Lung (tissue), 11 donors: ENCODE measurements at regions not wholly inside any gene's neighbourhood (a gene's known extent, or its start where the extent isn't known, plus 50 kb on each side); places are given as distances from the start of the nearest gene placed in this dataset.

Experiments used
- ATAC-seq: fragments of 200-7000 bp; cut with Tn5 transposase; one replicate; pipeline ENCODE4 v1.9.1; 2020; ENCODE audit warnings: moderate number of reproducible peaks; ENCODE audit not compliant: insufficient read depth, low FRiP score
- DNase-seq, 3 donors: peaks; one replicate each; pipeline ENCODE4 v3.0.0-alpha.2; 2013 to 2017
- H3K27ac ChIP-seq, 2 donors: one replicate each; pipeline ENCODE4 v1.5.1; 2013; ENCODE audit warnings: mild to moderate bottlenecking in 2 of 2, moderate library complexity in 2 of 2, control low read depth in 1 of 2, inconsistent platforms in 1 of 2, low read depth in 1 of 2, low read length in 1 of 2
- H3K27me3 ChIP-seq, 3 donors: one replicate each; pipeline ENCODE4 v1.5.1; 2013; ENCODE audit warnings: low read length in 2 of 3; ENCODE audit not compliant: control insufficient read depth in 3 of 3, insufficient read depth in 3 of 3
- H3K36me3 ChIP-seq, 4 donors: one replicate each; pipeline ENCODE4 v1.5.1; 2013; ENCODE audit warnings: low read length in 4 of 4, mild to moderate bottlenecking in 1 of 4, moderate library complexity in 1 of 4; ENCODE audit not compliant: control insufficient read depth in 4 of 4, insufficient read depth in 4 of 4
- H3K4me1 ChIP-seq, 5 donors: one replicate each; pipeline ENCODE4 v1.5.1; 2013; ENCODE audit warnings: low read length in 5 of 5, mild to moderate bottlenecking in 2 of 5, moderate library complexity in 1 of 5; ENCODE audit not compliant: control insufficient read depth in 5 of 5, insufficient read depth in 5 of 5
- H3K4me3 ChIP-seq: one replicate; pipeline ENCODE4 v1.5.1; 2013; ENCODE audit warnings: mild to moderate bottlenecking, control low read depth, moderate library complexity
- H3K9ac ChIP-seq, 2 donors: one replicate each; pipeline ENCODE4 v1.5.1; 2013; ENCODE audit warnings: low read length in 2 of 2, control low read depth in 1 of 2; ENCODE audit not compliant: insufficient read depth in 1 of 2
- H3K9me3 ChIP-seq, 4 donors: one replicate each; pipeline ENCODE4 v1.5.1; 2013; ENCODE audit warnings: low read length in 3 of 4, mild to moderate bottlenecking in 1 of 4, moderate library complexity in 1 of 4; ENCODE audit not compliant: control insufficient read depth in 4 of 4, insufficient read depth in 3 of 4
- WGBS, 2 donors: extraction: QIAGEN DNeasy Blood & Tissue Kit; methylation state at CpG; one replicate each; pipeline ENCODE4 v1.1.7; 2013; 5-methylcytosine and 5-hydroxymethylcytosine counted together
- TF ChIP-seq, protein P1 (sequence below): IDR thresholded peaks from 2 replicates; pipeline ENCODE4 v1.5.1; 2012; ENCODE audit warnings: mild to moderate bottlenecking; ENCODE audit errors: control extremely low read depth, extremely low read depth
- donor health status: control.
- donor health status: control.
- donor health status: Bipolar disorder and iron deficiency.
- donor health status: healthy.
- donor health status: DM: yes; HTN: yes; CAD: no.

DNA sequence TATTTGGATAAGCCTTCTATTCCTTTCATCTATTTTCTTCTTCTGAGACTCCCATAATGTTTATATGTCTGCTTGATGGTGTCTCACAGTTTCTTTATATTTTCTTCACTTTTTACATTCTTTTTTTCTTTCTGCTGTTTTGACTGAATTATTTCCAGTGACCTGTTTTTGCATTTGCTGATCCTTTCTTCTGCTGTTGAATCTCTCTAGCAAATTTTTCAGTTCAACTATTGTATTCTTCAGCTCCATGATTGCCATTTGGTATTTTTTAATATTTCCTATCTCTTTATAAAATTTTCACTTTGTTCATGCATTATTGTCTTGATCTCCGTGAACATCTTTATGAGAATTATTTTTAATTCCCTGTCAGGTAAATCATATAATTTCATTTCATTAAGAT is 122.3 kb upstream of the ST6GALNAC5 start:
- H3K27me3 ChIP-seq = no peaks in the 10 kb centered on the region
- WGBS, 2 donors = 88 to 95% methylated on average over 1 of the region's 1 CpG
- H3K9ac ChIP-seq = no peak overlapping the region
- no peak overlapping the region for H3K27ac ChIP-seq
- TF ChIP-seq, protein P1, sequence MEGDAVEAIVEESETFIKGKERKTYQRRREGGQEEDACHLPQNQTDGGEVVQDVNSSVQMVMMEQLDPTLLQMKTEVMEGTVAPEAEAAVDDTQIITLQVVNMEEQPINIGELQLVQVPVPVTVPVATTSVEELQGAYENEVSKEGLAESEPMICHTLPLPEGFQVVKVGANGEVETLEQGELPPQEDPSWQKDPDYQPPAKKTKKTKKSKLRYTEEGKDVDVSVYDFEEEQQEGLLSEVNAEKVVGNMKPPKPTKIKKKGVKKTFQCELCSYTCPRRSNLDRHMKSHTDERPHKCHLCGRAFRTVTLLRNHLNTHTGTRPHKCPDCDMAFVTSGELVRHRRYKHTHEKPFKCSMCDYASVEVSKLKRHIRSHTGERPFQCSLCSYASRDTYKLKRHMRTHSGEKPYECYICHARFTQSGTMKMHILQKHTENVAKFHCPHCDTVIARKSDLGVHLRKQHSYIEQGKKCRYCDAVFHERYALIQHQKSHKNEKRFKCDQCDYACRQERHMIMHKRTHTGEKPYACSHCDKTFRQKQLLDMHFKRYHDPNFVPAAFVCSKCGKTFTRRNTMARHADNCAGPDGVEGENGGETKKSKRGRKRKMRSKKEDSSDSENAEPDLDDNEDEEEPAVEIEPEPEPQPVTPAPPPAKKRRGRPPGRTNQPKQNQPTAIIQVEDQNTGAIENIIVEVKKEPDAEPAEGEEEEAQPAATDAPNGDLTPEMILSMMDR = no peak
- no peak for ATAC-seq
- no peaks in the 10 kb centered on the region for H3K4me1 ChIP-seq
- DNase-seq = no peak
- H3K36me3 ChIP-seq = no peaks in the 10 kb centered on the region
- peaks cover 0 to 7% (median 3%) of the 10 kb centered on the region in 4 donors for H3K9me3 ChIP-seq
- no peak overlapping the region for H3K4me3 ChIP-seq

DNA sequence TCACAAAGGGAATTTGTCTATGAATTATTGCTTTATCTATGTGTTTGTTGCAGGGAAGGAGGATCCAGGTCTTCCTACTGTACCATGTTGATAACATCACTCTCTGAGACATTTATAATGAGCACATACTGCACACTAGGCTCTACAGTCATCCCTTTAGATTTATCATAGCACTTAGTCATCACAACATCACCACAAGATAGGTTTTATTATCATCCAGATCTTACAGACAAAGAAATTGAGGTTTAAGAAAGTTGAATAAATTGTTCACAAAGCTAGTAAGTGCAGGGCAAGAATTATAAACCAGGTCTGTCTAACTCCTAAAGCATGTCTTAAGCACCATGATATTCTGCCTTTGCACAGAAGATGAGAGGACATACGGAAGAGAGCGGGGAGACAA is 121.1 kb upstream of the ST6GALNAC5 start:
- H3K27ac ChIP-seq = no peak overlapping the region
- TF ChIP-seq, protein P1 = no peak
- WGBS, 2 donors = 48 to 85% methylated on average over 2 of the region's 2 CpGs
- DNase-seq (no peak), ATAC-seq (no peak)
- H3K4me3 ChIP-seq = no peak overlapping the region
- H3K36me3 ChIP-seq = no peaks in the 10 kb centered on the region
- no peaks in the 10 kb centered on the region for H3K27me3 ChIP-seq
- H3K4me1 ChIP-seq = no peaks in the 10 kb centered on the region
- no peak overlapping the region for H3K9ac ChIP-seq
- H3K9me3 ChIP-seq = peaks cover 0 to 7% (median 3%) of the 10 kb centered on the region in 4 donors

DNA sequence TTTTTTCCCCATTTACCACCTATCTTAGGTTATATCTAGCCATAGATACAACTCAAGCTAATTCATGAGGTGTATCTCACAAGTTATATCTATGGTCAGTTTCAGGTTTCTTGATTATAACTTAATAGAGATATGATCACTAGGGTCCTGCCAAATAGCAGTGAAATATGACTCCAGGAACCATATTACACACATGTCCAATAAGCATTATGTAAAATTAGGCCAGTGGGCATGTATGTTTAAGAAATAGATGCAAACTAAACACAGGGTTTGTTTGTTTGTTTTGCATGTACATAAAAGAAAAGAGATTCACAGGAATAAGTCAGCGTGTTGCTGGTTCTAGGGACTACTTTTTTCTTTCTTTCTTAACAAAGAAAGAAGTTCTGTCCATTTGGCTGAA is 112.5 kb upstream of the ST6GALNAC5 start:
- H3K27me3 ChIP-seq = no peaks in the 10 kb centered on the region
- 92 to 94% methylated on average over 1 of the region's 1 CpG for WGBS, 2 donors
- TF ChIP-seq, protein P1 = no peak
- H3K4me3 ChIP-seq = no peak overlapping the region
- no peak overlapping the region for H3K9ac ChIP-seq
- DNase-seq (no peak), ATAC-seq (no peak)
- H3K4me1 ChIP-seq = peaks cover 0 to under 1% (median under 1%) of the 10 kb centered on the region in 5 donors
- H3K9me3 ChIP-seq = peaks cover 0 to 3% (median 0%) of the 10 kb centered on the region in 4 donors
- no peak overlapping the region for H3K27ac ChIP-seq
- H3K36me3 ChIP-seq = no peaks in the 10 kb centered on the region

DNA sequence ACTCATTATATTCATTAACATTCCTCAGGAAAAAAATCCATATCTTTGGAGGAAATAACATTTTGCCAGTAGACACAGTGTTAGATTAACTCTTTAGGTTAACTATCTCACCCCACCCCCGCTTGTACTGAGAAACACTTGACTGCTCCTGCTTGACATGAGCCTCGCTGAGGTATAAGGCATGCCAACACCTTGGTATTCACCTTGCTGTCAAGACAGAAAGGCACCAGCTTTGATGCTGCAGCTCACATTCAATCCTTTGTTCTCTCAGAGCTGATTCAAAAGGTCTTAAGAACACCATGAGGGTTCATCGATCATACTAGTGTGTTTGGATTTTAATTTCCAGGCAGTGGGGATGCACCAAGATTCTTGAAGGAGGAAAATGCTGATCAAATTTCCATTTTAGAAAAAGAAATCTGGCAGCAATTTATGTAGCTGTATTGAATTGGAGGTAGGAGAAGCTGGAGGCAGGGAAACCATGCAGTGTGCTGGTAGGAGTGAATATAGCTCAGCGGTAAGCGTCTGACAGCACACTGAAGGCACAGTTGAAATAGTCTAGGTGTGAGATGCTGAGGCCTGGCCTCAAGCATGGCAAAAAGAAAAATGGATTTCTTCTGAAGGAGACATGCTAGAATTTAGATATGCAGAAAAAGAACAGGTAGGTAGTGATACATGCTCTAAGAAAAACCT is 108.0 kb upstream of the ST6GALNAC5 start:
- H3K27ac ChIP-seq = no peak overlapping the region
- no peak for ATAC-seq
- no peak for DNase-seq
- TF ChIP-seq, protein P1 = no peak
- H3K36me3 ChIP-seq = no peaks in the 10 kb centered on the region
- no peak overlapping the region for H3K4me3 ChIP-seq
- H3K4me1 ChIP-seq = peaks cover 0 to 10% (median 7%) of the 10 kb centered on the region in 5 donors
- peaks cover 0 to 3% (median 0%) of the 10 kb centered on the region in 4 donors for H3K9me3 ChIP-seq
- no peak overlapping the region for H3K9ac ChIP-seq
- WGBS, 2 donors = 69 to 83% methylated on average over 5 of the region's 5 CpGs
- no peaks in the 10 kb centered on the region for H3K27me3 ChIP-seq
